ENCODE measurements at regions not wholly inside any gene's neighbourhood (a gene's known extent, or its start where the extent isn't known, plus 50 kb on each side); places are given as distances from the start of the nearest gene placed in this dataset.
"Not testable (repeated sequence)": the region's sequence is repeated elsewhere in the genome, so short reads cannot be mapped to it uniquely, and the experiment has no call there.

DNA sequence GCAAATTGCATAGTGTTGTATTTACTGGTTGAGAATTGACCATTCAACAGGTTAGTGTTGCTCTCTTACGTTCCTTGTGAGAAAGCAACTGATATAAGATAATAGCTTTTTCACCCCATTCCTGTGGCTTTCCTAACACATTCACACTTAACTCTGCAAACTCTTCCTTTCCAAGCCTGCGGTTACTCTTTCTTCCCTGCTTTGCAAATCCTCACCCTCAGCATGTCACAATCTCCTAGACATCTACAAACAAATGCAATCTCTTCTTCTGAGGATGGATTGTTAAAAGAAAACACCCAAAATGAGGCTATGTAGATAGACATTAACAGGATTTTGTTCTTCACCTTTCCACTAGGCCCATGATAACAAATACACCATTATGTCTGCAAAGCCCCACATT lies 771.7 kb upstream of the PCDH7 start:
- no peak for DNase-seq (ENCODE audit: low read depth in 2 of 2)

DNA sequence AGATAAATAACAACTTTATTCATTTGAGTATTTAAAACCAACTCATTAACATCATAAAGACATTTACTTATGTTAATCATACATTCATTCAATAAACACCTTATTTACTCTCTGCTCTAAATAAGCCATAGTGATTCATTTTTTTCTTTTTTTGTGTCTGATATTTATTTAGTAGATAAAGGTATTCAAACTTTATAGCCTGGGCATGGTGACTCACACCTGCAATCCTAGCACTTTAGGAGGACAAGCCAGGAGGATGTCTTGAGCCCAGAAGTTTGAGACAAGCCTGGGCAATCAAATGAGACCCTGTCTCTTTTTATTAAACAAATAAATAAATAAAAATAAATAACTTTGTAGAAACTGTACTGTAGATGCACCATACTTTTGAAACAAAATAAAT lies 771.3 kb upstream of the PCDH7 start:
- DNase-seq (ENCODE audit: low read depth in 2 of 2): no peak

DNA sequence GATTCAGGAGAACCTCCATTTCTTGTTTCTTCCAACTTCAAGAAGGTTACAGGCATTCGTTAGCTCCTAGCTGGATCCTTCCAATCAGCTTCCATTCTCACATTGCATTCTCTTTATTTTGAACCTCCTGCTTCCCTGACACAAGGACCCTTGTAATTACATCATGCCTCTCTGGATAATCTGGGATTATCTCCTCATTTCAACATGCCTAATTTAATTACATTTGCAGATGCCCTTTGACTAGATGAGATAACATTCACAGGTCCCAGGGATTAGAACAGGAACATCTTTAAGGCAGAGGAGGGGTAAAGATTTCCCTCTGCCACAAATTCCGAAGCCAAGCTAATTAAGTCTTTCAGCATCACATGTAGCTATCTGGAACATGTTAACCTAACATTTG lies 753.8 kb upstream of the PCDH7 start:
- no peak for DNase-seq (ENCODE audit: low read depth in 2 of 2)

DNA sequence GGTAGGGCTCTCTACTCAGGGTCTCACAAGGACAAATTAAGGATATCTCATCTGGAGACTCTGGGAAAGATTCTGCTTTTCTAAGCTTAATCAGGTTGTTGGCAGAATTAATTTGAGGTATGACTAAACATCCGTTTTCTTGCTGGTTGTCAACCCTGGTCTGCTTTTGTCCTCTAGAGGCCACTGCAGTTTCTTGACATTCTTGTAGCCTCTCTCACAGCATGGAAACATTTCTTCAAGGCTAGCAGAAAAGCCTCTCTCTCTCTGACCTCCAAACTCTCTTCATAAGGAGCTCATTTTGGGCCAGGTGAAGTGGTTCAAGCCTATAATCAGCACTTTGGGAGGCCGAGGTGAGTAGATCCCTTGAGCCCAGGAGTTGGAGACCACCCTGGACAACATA lies 749.5 kb upstream of the PCDH7 start:
- no peak for DNase-seq (ENCODE audit: low read depth in 2 of 2)

DNA sequence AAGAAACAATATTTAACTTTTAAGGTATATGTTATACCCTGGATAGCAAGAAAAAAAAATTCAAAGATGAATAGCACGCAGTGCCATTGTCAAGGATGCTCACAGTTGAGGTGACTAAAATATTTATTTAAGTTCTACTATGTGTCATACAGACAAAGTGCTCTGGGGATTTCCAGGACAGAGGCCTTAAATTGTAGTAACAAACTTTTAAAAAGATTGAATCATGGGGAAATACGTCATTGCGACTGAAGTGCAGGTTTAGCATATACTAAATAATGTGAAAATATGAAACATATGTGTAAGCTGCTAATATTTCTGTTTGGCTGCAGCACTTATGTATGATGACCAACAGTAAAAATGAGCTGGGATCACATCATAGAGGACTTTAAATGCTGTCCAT lies 748.0 kb upstream of the PCDH7 start:
- DNase-seq (ENCODE audit: low read depth in 2 of 2): no peak

DNA sequence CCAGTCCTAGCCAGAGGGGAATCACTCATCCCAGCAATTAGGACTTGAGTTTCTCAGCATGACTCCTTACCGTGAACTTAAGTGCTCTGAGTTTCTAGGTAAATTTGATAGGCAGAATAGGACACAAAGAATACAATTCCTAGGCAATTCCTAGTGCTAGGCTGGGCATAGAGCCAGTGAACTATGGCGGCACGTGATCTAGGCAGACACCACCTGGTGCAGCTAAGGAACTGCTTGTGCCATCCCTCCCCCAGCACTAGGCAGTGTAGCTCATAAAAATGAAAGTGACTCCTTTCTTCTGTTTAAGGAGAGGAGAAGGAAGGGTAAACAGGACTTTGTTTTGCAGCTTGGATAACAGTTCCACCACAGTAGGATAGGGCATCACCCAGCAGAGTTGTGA lies 736.3 kb upstream of the PCDH7 start:
- no peak for DNase-seq (ENCODE audit: low read depth in 2 of 2)

DNA sequence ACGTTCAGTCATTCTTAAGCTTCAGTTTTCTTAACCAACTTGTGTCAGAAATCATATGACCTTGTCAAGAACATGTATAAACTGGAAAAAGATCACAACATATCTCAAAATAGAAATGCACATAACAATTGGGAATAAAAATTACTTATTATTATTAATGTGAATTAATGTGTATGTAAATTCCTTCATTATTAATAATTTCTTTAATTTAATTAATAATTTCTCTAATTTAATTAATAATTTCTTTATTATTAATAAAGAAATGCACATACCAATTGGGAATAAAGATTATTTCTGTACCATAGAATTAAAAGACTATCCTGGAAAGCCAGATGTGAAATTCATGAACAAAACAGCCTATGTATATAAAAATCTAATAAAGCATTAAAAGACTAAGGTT lies 718.5 kb upstream of the PCDH7 start:
- no peak for DNase-seq (ENCODE audit: low read depth in 2 of 2)

DNA sequence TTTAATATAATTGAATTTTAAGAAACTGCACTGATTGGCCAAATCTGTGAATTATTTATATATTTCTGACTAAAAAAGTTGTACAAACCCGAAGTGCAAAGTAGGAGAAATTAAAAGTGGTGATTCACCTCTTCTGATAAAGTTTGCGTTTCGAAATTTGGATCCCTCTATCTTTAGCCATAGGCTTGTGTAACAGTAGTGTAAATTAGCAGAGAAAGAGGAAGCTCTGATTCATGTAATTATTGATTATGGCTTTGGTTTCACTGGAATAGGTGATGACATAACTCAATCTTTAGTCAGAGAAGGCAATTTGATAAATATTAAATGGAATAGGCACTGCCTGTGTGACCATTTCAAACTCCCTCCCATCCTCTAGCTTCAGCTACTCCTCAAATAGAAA lies 717.8 kb upstream of the PCDH7 start:
- DNase-seq (ENCODE audit: low read depth in 2 of 2): no peak

DNA sequence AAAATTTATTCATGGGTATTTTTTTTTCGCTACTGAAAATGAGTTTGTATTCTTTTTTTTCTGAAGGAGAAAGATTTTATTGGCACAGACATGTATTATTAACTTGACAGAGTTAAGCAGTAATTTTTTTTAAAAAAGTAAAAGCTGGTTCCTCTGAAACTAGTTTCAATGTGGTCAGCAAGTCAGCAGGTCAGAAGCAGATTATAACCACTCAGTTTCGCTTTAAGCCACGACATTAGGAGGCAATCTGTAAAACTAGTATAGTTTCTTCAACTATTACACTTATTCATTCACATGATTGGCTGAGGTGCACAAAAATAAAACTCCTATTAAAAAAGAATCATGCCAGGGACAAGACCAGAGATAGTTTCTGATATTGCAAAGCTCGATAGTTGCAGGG lies 714.2 kb upstream of the PCDH7 start:
- no peak for DNase-seq (ENCODE audit: low read depth in 2 of 2)

DNA sequence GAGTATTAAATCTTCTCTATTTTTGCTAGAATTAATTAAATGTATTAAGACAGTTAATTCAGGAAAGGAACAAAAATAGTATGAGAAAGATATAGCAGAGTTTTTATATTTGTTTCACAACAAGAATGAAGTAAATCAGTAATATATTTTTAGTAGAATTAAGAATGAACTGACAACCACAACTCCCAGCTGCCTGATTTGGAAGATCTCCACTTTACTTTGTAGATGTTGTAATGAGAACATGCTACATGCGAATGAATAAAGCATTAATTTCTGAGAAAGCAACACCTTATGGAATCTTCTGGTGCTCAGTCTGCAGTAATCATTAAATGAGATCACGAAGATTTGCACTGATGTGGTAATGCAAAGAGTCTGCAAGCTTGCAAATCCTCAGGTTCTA lies 695.6 kb upstream of the PCDH7 start:
- DNase-seq (ENCODE audit: low read depth in 2 of 2): no peak

DNA sequence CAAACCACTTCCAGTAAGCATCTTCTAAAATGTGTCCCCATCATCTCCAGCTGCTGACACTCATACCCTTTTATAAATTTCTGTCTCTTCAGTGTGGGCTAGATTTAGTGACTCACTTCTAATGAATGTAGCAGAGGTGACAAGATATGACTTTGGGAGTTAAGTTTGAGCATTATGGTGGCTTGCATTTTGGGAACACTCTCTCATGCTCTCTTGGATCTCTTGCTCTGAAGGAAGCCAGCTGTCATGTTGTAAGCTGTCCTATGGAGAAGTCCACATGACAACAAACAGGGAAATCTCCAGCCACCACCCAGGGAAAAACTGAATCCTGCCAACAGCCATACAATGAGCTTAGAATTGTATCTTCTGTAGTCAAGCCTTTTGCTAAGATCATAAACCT lies 691.3 kb upstream of the PCDH7 start:
- no peak for DNase-seq (ENCODE audit: low read depth in 2 of 2)

DNA sequence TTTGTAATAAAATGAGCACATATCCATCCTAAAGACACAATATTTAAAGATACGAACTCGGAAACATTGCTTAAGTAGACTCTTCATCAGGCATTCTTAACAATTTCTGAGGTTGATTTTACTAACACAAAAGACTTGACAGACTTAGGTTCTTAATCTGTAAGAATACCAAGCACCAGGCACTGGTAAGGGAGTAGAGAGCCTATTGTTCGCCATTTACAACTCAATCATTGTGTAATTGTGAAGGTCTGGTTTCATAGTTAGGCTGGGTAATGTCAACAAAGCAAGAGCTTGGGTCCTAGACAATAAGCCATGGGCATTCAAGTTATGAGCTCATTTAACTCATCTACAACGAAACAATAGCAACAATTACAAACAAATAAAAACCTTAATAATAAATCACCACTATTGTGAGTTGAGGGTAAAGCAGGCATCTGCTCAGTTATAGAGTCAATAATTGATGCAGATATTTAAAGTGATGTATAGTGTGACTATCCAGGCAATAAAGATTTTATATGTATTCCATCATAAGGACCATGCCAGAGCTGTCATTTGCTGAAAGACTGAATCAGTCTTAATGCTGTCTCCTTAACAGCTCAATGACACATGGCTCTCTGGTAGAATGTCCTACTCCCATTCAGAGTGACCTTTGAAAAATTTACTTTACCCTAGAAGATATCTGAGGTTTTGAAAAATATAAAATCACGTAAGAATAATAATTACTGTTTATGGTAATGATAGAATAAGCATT lies 664.0 kb upstream of the PCDH7 start:
- DNase-seq (ENCODE audit: low read depth in 2 of 2): no peak

DNA sequence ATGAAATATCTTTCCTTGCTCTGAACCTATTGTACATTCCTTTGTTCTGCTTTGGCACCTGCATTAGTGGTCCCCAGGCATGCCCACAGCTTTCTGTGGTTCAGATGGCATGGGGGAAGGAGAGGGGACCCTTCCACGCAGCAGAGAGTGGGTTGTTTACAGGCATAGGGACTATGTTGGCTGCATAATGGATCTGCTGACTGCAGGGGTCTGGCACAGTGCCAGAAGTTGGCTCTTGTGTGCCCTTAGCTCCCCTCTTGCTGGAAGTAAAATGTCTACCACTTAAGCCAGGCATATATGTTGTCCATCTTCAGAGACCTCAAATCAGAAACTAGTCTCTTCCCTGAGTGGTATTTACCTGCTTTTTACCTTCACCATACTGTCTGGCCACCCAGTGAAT lies 651.9 kb upstream of the PCDH7 start:
- no peak for DNase-seq (ENCODE audit: low read depth in 2 of 2)

DNA sequence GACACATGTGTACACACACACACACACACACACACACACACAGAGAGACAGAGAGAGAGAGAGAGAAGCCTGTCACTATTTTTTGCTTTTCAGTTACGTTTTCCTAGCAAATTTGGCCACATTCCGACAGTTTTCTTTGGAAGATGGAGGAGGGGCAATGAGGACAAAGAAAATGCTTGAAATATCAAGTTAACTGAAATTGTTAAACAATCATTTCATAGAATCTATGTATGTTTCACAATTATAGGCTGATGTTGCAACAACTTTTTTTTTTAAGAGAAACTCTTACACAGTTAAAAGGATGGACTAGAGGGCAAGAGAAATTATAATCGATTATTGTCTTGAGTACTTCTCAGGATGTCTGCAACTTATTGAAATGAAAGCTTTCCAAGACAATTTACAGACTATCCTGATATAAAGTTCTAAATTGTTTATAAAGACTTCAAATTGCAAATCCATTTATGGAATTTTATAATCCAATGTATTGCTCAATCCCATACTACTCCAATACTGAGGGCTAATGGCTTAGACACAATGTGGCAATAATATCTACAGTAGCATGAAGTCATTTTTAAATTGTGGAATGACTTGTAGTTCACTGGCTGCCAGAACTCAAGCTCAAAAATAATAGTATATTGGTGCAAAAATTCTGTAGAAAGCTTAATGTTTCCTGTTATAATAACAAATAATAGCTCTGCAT lies 647.0 kb upstream of the PCDH7 start:
- no peak for DNase-seq (ENCODE audit: low read depth in 2 of 2)

DNA sequence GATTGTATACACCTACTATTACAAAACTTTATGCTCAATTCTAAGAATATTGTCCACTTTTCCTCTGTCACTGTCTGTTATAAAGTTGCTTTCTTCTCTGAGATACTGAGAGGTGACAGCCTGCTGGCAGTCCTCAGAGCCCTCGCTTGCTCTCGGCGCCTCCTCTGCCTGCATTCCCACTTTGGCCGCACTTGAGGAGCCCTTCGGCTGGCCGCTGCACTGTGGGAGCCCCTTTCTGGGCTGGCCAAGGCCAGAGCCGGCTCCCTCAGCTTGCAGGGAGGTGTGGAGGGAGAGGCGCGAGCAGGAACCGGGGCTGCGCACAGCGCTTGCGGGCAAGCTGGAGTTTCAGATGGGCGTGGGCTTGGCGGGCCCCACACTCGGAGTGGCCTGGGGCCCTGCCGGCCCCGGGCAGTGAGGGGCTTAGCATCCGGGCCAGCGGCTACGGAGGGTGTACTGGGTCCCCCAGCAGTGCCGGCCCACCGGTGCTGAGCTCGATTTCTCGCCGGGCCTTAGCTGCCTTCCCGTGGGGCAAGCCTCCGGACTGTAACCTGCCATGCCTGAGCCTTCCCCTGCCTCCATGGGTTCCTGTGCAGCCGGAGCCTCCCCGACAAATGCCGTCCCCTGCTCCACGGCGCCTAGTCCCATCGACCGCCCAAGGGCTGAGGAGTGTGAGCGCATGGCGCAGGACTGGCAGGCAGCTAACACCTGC lies 627.6 kb upstream of the PCDH7 start:
- DNase-seq (ENCODE audit: low read depth in 2 of 2): not testable (repeated sequence)

DNA sequence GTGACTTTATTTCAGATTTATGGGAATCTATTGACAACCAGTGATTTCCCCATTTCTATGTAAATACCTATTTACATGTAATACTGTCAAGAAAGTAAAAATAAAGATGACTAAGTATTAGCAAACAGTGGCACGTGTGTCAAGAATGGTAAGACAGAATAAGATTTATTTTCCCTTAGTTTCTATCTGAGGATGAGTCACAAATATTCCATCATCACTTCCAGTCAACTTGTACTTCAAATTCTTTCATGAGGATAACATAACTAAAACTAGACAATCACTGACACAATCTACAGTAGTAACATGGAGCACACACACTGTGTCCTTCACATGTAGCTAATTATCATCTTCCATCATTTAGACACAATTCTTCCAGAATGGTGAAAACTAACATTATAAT lies 625.3 kb upstream of the PCDH7 start:
- DNase-seq (ENCODE audit: low read depth in 2 of 2): no peak

DNA sequence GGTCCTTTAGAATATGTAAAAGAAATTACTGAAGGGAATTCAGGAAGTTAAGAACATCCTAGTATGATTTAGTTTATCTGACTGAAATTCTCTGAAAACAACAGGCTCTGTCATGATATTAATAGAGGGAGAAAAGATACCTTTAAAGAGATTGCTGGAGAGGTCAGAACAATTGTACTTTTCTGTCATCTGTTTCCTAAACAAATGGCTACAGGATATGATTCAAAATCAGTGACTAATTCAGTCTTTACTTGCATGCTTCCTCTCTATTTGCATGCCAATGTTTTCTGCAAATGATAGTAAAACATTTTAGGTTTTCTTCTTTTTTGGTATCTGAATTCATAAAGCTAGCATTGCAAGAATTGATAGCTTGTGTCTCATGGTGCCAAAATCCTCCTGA lies 616.7 kb upstream of the PCDH7 start:
- no peak for DNase-seq (ENCODE audit: low read depth in 2 of 2)

DNA sequence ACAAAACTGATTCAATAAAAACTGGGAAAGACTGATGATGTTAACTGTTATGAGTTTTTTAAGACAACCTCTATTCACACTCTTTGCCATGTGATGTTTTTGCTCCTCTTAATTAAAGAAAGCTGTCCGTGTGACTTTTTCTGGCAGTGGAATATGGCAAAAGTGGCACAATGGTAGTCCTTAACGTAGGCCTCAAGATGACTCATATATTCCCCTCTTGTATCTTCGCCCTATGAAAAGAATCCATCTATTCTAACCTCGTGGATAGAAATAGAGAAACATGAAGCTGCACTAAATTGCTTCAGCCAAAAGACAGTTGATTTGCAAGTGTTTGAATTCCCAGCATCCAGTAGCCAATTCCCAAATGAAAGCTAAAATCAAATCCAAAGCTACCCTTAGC lies 603.8 kb upstream of the PCDH7 start:
- no peak for DNase-seq (ENCODE audit: low read depth in 2 of 2)

DNA sequence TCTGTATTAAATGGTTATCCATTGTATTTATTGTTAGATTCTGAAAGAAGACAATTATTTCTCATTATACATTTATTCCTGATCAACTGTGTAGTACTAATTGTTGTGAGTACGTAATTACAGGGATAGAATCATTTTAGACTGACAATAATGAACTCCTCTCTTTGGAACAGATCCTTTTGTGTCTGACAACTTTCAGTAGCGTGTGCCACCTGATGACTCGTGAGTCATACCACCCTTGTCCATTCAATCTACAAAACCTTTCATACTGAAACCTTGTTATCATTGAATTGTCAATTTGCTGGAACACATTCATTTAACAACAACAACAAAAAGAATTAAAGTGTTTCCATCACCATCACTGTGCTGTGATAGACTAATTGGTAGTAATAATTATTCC lies 602.7 kb upstream of the PCDH7 start:
- DNase-seq (ENCODE audit: low read depth in 2 of 2): no peak

DNA sequence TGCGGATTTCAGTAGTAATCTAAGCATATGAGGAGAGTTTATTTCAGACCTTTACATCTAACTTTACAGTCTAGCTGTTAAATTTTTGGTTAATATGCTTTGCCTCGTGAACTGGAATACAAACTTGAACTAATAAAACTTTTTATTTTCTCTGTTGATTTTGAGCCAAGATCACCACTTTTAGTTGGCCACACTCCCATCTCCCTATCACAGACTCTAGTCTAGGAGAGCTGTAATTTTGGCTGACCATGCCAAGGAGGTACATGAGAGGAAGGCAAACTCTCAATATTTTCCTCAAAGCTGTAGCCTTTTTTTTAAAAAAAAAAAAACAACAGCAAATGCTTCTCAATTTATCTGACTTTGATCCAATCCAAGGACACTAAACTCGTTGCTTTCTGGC lies 597.5 kb upstream of the PCDH7 start:
- no peak for DNase-seq (ENCODE audit: low read depth in 2 of 2)

DNA sequence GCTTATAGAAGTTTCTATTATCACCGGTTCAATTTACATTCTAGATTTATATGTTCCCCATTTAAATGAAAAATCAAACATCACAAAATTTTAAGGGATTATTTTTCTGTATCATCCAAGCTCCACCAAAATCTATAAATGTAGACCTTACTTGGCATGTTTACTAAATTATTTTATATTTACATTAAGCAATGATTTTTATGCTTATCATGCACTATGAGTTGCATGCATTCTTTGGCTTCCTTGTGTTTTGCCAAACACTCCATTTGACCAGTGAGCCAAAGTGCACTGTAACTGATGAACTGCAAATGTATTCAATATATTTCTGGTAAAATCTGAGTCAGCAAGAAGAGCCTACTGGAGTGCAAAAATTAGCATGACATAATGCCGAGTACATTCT lies 595.5 kb upstream of the PCDH7 start:
- not testable (repeated sequence) for DNase-seq (ENCODE audit: low read depth in 2 of 2)

DNA sequence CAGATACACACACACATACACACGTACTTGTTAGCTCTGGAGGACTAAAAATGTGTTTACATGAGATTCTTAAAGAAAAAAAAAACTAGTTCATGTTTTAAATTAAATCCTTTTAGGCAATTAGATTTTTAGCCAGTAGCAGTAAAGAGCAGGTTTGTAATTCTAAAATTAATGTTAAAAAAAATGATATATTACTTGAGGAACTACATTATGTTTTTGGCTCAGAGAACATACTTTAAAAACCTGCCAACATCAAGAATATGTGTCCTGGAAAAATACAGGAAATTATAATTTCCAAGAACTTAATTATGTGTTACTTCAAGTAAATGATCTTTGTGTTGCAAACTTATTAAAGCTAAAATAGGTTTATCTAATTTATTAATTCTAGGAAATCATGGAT lies 594.3 kb upstream of the PCDH7 start:
- DNase-seq (ENCODE audit: low read depth in 2 of 2): no peak

DNA sequence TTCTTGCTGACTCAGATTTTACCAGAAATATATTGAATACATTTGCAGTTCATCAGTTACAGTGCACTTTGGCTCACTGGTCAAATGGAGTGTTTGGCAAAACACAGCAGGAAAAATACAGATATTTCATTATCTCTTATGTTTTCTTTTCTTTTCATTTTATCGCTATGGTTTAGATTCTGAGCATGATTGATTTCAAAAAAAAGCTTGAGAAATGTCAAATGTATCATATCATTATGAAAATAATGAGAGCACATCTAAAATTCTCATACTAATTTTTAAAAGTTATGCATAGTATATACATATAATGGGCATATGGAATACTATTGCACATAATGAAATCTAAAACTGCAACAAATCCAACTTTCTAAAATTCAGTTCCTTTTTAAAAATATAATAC lies 593.8 kb upstream of the PCDH7 start:
- no peak for DNase-seq (ENCODE audit: low read depth in 2 of 2)

Data from stimulated activated CD4-positive, alpha-beta T cell treated with anti-CD3 and anti-CD28 coated beads, Interleukin-15, amount 100 ng/mL, for 48 hours (primary cell).